ENCODE measurements at regions not wholly inside any gene's neighbourhood (a gene's known extent, or its start where the extent isn't known, plus 50 kb on each side); places are given as distances from the start of the nearest gene placed in this dataset.

DNA sequence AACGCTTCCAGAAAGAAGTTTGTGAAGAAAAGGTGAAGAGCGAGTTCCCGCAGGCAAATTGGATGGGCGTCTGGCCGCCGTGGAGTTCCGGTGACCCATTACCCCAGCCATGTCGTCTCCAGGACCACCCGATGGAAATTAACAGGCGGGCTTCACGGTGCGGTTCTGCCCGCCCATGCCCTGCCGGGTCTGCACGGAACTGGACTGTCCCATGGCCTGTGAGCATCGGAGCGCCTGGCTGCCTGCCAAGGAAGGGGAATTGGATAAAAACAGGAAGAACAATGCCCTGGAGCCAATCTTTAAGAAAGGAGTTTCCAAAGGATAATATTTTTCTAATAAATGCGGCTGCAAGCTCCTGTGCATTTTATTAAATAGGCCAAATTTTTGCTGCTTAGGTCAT, 319.8 kb upstream of the SLC7A11 start:
- TF ChIP-seq, protein P1, sequence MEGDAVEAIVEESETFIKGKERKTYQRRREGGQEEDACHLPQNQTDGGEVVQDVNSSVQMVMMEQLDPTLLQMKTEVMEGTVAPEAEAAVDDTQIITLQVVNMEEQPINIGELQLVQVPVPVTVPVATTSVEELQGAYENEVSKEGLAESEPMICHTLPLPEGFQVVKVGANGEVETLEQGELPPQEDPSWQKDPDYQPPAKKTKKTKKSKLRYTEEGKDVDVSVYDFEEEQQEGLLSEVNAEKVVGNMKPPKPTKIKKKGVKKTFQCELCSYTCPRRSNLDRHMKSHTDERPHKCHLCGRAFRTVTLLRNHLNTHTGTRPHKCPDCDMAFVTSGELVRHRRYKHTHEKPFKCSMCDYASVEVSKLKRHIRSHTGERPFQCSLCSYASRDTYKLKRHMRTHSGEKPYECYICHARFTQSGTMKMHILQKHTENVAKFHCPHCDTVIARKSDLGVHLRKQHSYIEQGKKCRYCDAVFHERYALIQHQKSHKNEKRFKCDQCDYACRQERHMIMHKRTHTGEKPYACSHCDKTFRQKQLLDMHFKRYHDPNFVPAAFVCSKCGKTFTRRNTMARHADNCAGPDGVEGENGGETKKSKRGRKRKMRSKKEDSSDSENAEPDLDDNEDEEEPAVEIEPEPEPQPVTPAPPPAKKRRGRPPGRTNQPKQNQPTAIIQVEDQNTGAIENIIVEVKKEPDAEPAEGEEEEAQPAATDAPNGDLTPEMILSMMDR (IDR thresholded peaks at IDR 0.05; ENCODE audit: low read depth, low read length, poor library complexity, severe bottlenecking), result no peak
- TF ChIP-seq EZH2phosphoT487 (IDR thresholded peaks at IDR 0.05; ENCODE audit: borderline replicate concordance, low read length), result no peak

Measured in DOHH2 (cell line).